T-helper 17 cell (primary cell): ENCODE measurements at regions not wholly inside any gene's neighbourhood (a gene's known extent, or its start where the extent isn't known, plus 50 kb on each side); places are given as distances from the start of the nearest gene placed in this dataset.

Experiments
- ATAC-seq: fragments of 150-1000 bp; cut with Tn5 transposase; 2 replicates; pipeline ENCODE4 v1.10.0; 2021; ENCODE audit warnings: mild to moderate bottlenecking, moderate library complexity
- DNase-seq, 3 donors: peaks; one replicate each; pipeline versions ENCODE4 v3.0.0 to v3.0.0-alpha.2; 2020 to 2021
- H3K9me3 ChIP-seq: one replicate; pipeline ENCODE4 v1.7.0; 2013; ENCODE audit warnings: low read length, mild to moderate bottlenecking; ENCODE audit not compliant: control insufficient read depth, poor library complexity, severe bottlenecking
- H3K27ac Mint-ChIP-seq: one replicate; pipeline ENCODE4 v1.8.0; 2022; ENCODE audit warnings: mild to moderate bottlenecking, moderate library complexity, mixed read lengths
- H3K27me3 Mint-ChIP-seq: one replicate; pipeline ENCODE4 v1.8.0; 2022; ENCODE audit warnings: mixed read lengths
- H3K36me3 Mint-ChIP-seq: one replicate; pipeline ENCODE4 v1.8.0; 2022; ENCODE audit warnings: low read depth, mixed read lengths
- H3K4me1 Mint-ChIP-seq: one replicate; pipeline ENCODE4 v1.8.0; 2022; ENCODE audit warnings: mild to moderate bottlenecking, mixed read lengths
- H3K4me3 Mint-ChIP-seq: one replicate; pipeline ENCODE4 v1.8.0; 2022; ENCODE audit warnings: mild to moderate bottlenecking, moderate library complexity, mixed read lengths

DNA sequence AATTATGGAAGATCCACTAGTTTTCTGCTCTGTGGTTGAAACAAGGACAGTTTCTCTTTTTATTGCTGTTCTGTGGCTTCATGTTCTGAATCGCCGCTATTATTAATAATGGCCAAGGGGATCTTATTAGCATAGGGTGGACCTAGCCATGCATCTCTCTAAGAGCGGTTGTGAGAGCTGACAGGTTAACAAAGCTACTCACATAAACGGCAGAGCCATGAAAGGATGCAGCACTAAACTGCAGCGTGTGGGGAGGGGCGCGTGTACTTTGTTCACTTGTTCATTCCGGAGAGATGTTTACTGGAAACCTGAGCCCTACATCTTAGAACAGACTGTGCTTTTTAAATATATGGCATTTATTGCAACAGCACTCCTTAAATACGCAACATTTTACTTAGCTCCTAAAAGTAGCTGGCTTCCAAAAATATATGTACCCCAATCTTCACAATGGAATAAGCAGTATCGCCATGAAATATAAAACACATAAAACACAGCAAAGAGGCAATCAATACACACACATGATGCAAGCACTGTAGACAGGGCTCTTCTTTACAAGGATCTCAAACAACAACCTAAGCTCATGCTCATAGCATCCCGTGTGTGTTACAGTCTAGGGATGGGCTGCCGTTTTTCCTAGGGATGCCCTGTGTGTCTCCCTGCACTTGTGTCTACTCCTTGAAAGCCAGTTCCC, 424.6 kb downstream of the MED10 start:
- H3K27me3 Mint-ChIP-seq: no peaks in the 10 kb centered on the region
- DNase-seq (no peak), ATAC-seq (no peak)
- H3K27ac Mint-ChIP-seq: no peak overlapping the region
- H3K4me1 Mint-ChIP-seq: no peaks in the 10 kb centered on the region
- H3K9me3 ChIP-seq: no peaks in the 10 kb centered on the region
- no peaks in the 10 kb centered on the region for H3K36me3 Mint-ChIP-seq
- no peak overlapping the region for H3K4me3 Mint-ChIP-seq

DNA sequence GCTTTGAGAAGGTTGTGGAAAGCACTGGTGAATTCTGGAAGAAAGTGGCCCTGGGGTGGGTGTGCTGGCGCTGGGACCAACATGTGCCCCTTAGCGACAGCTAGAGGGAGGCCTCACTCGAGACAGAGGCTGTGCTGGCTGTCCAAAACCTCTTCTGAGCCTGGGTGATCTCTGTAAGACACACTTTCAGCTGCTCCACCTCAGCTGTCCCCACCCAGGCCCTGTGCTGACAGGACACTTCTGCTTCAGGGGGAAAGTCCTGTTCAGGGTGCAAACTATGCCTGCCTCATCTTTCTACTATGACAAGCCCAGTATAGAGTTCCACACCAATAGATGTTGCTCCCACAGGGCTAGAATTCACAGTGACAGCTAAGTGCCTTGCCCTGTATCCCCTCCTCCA, 426.4 kb downstream of the MED10 start:
- H3K36me3 Mint-ChIP-seq: no peaks in the 10 kb centered on the region
- no peak for DNase-seq
- no peaks in the 10 kb centered on the region for H3K27me3 Mint-ChIP-seq
- H3K4me3 Mint-ChIP-seq: no peak overlapping the region
- ATAC-seq: no peak
- no peak overlapping the region for H3K27ac Mint-ChIP-seq
- H3K9me3 ChIP-seq: no peaks in the 10 kb centered on the region
- H3K4me1 Mint-ChIP-seq: no peaks in the 10 kb centered on the region

DNA sequence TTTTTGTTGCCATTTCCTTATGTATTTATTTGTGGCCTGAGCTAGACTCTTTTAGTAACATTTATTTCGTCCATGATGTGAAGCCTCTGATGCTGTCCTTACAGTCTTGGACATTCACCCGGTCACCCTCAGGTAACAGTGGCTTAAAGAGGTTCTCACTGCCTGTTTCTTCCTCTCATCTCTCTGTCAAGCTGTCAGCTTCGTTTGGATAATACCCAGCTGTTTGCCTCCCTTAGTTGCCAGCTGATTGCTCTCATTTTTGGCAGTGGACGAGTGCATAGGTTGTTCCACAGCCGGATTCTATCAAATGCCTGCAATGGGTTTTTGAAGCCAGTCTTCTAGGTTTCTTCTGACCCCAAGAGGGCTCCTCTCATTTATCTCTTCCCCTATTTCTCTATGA, 427.7 kb downstream of the MED10 start:
- H3K4me3 Mint-ChIP-seq: no peak overlapping the region
- ATAC-seq (no peak), DNase-seq (no peak)
- H3K27ac Mint-ChIP-seq: no peak overlapping the region
- H3K27me3 Mint-ChIP-seq: no peaks in the 10 kb centered on the region
- H3K36me3 Mint-ChIP-seq: no peaks in the 10 kb centered on the region
- no peaks in the 10 kb centered on the region for H3K9me3 ChIP-seq
- H3K4me1 Mint-ChIP-seq: no peaks in the 10 kb centered on the region

DNA sequence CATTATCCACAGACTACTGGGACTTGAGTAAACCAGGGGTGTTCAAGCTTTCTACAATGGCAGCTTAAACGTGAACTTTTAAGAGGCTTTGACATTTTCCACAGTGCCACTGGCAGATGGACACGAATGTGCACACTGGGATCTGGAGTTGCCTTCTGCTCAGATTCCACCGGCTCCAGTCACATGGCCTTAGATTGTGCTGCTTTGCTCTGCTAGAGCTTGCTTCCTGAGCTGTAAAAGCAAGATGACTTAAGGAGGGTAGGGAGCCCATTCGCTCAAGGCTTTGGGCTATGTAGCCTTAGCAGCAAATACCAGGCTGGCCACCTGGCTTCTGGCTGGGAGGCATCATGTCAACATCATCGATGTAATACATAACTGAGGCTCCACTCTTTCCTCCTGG, 436.9 kb downstream of the MED10 start:
- no peak for DNase-seq
- Mint-ChIP-seq H3K36me3 (no peaks in the 10 kb centered on the region), H3K4me1 (no peaks in the 10 kb centered on the region), H3K27ac (no peak overlapping the region), H3K27me3 (peaks cover 15% of the 10 kb centered on the region), H3K4me3 (no peak overlapping the region)
- H3K9me3 ChIP-seq: no peaks in the 10 kb centered on the region
- ATAC-seq: no peak

DNA sequence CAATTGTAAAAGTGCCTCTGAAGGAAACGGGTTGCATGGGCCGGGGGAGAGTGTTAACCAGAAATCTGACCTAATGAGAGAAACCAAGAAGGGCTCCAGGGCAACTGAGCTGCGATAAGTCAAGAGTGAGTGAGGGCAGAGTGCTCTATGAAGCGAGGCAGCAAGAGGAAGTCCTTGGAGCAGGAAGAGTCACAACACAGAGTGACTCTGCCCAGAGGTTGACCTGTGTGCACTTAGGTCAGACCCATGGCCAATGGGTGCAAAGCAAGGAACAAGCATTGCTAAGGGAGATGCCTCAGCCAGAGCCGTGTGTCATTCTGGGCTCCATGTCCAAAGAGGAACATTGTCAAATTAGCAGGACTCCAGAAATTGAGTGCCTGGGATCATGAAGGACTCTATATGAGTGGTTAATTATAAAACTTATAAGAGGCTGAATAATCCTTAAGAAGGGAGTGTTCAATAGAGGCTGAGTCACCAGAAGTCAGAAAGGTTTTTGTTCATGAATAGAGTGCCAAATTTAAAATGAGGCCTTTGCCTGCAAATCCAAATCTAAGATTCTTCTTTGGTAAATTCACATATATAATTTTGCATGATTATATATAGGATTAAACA, 438.5 kb downstream of the MED10 start:
- H3K9me3 ChIP-seq: no peaks in the 10 kb centered on the region
- Mint-ChIP-seq H3K4me3 (no peak overlapping the region), H3K4me1 (no peaks in the 10 kb centered on the region), H3K36me3 (no peaks in the 10 kb centered on the region), H3K27ac (no peak overlapping the region), H3K27me3 (peaks cover 18% of the 10 kb centered on the region)
- ATAC-seq (no peak), DNase-seq (no peak)

DNA sequence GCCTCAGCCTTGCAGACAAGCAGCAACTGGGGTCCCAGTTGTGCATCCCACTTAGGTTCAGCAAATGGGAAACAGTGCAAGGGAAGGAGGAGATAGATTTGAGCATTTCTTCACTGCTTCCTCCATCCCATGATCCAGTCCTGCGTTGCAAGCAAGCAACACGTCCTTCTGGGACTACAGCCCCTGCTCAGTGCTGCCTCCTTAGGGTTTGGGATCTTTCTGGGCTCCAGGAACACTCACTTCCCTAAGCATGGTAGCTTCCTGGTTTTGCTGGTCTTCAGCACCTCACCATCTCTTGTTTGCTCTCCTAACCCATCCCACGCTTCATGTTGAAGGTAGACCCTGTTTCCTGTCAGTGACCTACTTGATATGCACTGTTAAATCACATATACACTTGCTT, 444.7 kb downstream of the MED10 start:
- H3K27ac Mint-ChIP-seq: no peak overlapping the region
- peaks cover 13% of the 10 kb centered on the region for H3K27me3 Mint-ChIP-seq
- H3K4me3 Mint-ChIP-seq: no peak overlapping the region
- no peak for DNase-seq
- H3K9me3 ChIP-seq: no peaks in the 10 kb centered on the region
- no peaks in the 10 kb centered on the region for H3K36me3 Mint-ChIP-seq
- no peak for ATAC-seq
- H3K4me1 Mint-ChIP-seq: no peaks in the 10 kb centered on the region

DNA sequence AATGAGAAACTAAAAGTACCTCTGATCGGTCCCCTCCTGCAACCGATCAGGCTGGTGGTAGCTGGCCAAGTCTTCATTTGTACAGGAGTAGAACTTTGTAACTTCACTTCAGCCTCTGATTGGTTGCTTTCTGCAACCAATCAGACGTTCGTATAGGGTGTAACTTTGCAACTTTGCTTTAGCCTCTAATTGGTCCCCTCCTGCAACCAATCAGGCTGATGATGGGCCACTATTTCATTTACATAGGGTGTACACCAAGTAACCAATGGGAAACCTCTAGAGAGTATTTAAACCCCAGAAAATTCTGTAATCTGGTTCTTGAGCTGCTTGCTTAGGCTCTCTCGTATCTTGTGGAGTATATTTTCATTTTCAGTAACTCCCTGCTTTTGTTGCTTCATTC, 445.5 kb downstream of the MED10 start:
- Mint-ChIP-seq H3K4me3 (no peak overlapping the region), H3K27me3 (peaks cover 13% of the 10 kb centered on the region), H3K27ac (no peak overlapping the region), H3K36me3 (no peaks in the 10 kb centered on the region), H3K4me1 (no peaks in the 10 kb centered on the region)
- ATAC-seq: no peak
- H3K9me3 ChIP-seq: no peaks in the 10 kb centered on the region
- no peak for DNase-seq

DNA sequence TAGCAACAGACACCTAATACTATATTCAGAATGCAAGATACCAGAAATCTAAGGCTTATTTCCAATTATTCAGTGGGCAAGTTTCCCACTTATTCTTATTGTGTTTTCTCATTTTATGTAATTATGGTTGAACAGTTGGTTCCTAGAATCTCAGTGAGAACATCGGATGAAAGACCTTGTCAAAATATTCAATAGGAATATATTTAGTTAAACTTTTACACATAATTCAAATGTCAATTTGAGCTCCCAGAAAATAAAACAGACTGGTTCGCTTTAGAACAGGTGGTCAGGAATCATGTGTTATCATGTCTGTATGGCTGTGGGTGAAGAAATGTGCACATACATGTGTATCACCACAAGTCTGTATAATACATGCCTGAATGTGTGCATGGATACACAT, 447.8 kb downstream of the MED10 start:
- Mint-ChIP-seq H3K27ac (no peak overlapping the region), H3K4me1 (no peaks in the 10 kb centered on the region), H3K36me3 (no peaks in the 10 kb centered on the region), H3K4me3 (no peak overlapping the region), H3K27me3 (peaks cover 4% of the 10 kb centered on the region)
- no peak for DNase-seq
- no peak for ATAC-seq
- H3K9me3 ChIP-seq: no peaks in the 10 kb centered on the region

DNA sequence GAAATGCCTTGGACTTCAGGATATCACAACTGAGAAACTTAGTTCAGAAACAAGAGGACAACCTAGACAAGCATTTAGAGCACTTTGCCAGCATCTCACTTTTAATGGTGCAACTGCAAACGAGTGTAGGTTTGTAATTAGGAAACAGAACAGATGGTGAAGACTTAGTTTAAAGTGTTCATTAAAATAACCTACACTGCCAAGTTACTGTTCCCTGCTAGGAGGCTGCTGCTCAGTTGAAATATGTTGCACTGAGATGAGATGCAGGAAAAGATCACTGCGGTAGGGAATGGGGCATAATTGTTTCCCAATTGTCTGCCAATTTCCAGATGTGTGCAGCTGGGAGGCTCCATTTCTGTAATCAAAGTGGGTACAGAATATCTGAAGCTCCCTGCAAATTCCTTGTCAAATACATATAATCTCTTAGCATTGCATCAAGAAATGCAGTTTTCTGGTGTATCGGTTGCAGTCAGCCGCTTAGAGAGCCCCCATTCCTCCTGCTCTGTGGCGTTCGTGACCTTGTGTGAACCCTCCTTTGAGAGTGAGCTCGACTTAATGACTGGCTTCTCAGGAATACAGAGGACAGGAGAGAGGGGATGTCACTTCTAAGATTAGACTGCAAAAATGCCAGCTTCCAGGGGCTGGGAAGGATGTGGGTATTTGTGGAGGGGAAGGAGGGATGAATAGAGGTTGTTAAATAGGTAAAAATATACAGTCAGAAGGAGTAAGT, 448.9 kb downstream of the MED10 start:
- Mint-ChIP-seq H3K27me3 (peaks cover 8% of the 10 kb centered on the region), H3K4me1 (no peaks in the 10 kb centered on the region), H3K36me3 (no peaks in the 10 kb centered on the region), H3K27ac (no peak overlapping the region), H3K4me3 (no peak overlapping the region)
- DNase-seq (no peak), ATAC-seq (no peak)
- no peaks in the 10 kb centered on the region for H3K9me3 ChIP-seq

DNA sequence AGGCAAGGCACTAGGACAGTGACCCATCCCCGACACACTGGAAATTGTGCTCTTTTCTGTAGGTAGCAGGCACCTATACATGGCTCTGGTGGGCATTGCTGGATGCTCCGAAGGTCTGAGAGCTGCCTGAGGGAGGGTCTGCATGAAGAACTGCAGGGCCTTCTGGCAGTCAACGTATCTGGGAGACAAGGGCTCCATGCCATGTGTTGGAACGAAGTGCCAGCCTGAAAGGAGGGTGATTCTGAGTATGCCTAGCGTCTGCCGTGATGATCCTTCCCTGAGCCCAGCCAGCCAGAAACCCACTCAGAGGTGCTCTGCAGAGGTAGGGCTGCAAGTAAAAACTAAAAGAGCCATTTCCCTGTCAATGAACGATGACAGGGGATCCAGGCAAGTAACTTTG, 453.2 kb downstream of the MED10 start:
- no peaks in the 10 kb centered on the region for H3K36me3 Mint-ChIP-seq
- no peak overlapping the region for H3K27ac Mint-ChIP-seq
- H3K9me3 ChIP-seq: no peaks in the 10 kb centered on the region
- H3K4me1 Mint-ChIP-seq: no peaks in the 10 kb centered on the region
- no peak for DNase-seq
- H3K4me3 Mint-ChIP-seq: no peak overlapping the region
- no peak for ATAC-seq
- H3K27me3 Mint-ChIP-seq: peaks cover 8% of the 10 kb centered on the region

DNA sequence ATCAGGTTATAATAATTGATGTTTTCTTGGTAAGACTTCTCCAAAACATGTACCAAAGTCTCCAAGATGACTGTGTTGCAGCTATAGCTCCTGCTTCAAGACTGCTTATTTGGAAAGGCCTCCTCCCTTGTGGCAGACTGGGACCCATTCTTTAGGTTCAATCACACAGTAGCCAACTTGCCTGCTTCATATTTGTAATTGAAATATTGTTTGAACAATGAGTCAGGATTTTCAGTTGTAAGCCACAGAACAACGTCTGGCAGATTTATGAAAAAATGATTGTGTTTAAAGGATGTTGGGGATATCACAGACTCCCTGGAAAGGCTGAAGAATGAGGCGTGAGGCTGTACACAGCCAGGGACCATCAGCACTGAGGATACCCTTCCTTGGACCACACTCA, 458.9 kb downstream of the MED10 start:
- no peak for DNase-seq
- peaks cover 10% of the 10 kb centered on the region for H3K27me3 Mint-ChIP-seq
- no peaks in the 10 kb centered on the region for H3K4me1 Mint-ChIP-seq
- H3K9me3 ChIP-seq: no peaks in the 10 kb centered on the region
- H3K4me3 Mint-ChIP-seq: no peak overlapping the region
- ATAC-seq: no peak
- no peak overlapping the region for H3K27ac Mint-ChIP-seq
- no peaks in the 10 kb centered on the region for H3K36me3 Mint-ChIP-seq

DNA sequence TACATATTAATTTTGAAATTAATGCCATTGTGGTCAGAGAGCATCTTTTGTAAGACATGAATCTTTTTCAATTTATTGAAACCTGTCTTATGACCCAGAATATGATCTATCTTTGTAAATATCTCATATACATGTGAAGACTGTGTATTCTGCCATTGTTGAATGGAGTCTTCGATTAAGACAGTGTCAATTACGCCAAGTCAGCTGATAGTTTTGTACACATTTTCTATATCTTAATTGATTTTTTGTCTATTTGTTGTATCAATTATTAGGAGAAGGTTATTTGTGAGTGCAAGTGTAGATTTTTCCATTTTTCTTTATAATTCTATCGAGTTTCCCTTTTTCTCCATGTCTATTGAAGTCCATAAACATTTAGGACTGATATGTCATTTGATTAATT, 471.6 kb downstream of the MED10 start:
- H3K4me3 Mint-ChIP-seq: no peak overlapping the region
- H3K27me3 Mint-ChIP-seq: peaks cover 10% of the 10 kb centered on the region
- no peaks in the 10 kb centered on the region for H3K36me3 Mint-ChIP-seq

DNA sequence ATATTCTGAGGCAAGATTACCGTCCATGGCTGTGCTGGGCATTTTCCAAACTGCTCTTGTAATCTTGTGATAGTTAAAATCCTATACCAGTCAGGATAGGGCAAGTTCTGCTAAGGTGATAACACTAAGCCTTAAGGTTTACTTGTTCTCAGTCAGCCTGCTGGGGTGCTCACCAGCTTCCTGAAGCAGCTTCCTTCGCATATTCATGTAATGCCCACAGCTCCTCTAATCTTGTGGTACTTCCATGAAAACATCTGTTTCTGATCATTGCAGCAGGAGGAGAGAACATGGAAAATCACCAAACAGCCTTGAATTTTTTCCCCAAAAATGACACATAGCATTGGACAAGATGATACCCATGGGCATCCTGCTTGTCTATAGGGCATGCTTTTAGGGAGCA, 473.2 kb downstream of the MED10 start:
- Mint-ChIP-seq H3K36me3 (no peaks in the 10 kb centered on the region), H3K4me3 (no peak overlapping the region), H3K4me1 (no peaks in the 10 kb centered on the region), H3K27me3 (peaks cover 10% of the 10 kb centered on the region), H3K27ac (no peak overlapping the region)
- H3K9me3 ChIP-seq: no peaks in the 10 kb centered on the region
- no peak for ATAC-seq
- DNase-seq: no peak

More for the DNA sequence above, 471.6 kb downstream of the MED10 start:
- Mint-ChIP-seq H3K4me1 (no peaks in the 10 kb centered on the region), H3K27ac (no peak overlapping the region)
- ATAC-seq (no peak), DNase-seq (no peak)
- H3K9me3 ChIP-seq: no peaks in the 10 kb centered on the region

DNA sequence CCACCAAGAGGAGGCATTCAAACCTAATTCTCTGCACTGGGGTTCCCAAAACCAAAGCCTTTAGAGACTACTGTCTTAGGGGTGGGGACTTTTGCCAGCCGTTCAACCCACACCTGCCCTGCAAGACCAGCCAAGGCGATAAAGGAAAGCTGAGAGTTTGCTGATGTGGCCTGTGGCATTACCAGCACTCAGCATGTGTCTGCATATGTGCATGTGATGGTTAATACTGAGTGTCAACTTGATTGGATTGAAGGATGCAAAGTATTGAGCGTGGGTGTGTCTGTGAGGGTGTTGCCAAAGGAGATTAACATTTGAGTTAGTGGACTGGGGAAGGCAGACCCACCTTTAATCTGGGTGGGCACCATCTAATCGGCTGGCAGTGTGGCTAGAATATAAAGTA, 474.2 kb downstream of the MED10 start:
- Mint-ChIP-seq H3K4me1 (no peaks in the 10 kb centered on the region), H3K36me3 (no peaks in the 10 kb centered on the region), H3K27me3 (peaks cover 4% of the 10 kb centered on the region), H3K27ac (no peak overlapping the region), H3K4me3 (no peak overlapping the region)
- no peak for ATAC-seq
- H3K9me3 ChIP-seq: no peaks in the 10 kb centered on the region
- no peak for DNase-seq
